ENCODE measurements at regions not wholly inside any gene's neighbourhood (a gene's known extent, or its start where the extent isn't known, plus 50 kb on each side); places are given as distances from the start of the nearest gene placed in this dataset.
"Not testable (repeated sequence)": the region's sequence is repeated elsewhere in the genome, so short reads cannot be mapped to it uniquely, and the experiment has no call there.

GRCh38 chr16:18152832-18153231 is 183.7 kb downstream of the NPIPA8 start:
- DNase-seq (ENCODE audit: low read depth) = not testable (repeated sequence)

GRCh38 chr16:18148132-18148531 is 188.4 kb downstream of the NPIPA8 start:
- not testable (repeated sequence) for DNase-seq (ENCODE audit: low read depth)

GRCh38 chr16:18146601-18147142 is 189.9 kb downstream of the NPIPA8 start:
- DNase-seq (ENCODE audit: low read depth) = not testable (repeated sequence)

GRCh38 chr16:18142066-18142465 is 194.5 kb downstream of the NPIPA8 start:
- DNase-seq (ENCODE audit: low read depth) = not testable (repeated sequence)

GRCh38 chr16:18136288-18136687 is 200.2 kb downstream of the NPIPA8 start:
- DNase-seq (ENCODE audit: low read depth) = not testable (repeated sequence)

GRCh38 chr16:18135024-18135423 is 201.5 kb downstream of the NPIPA8 start:
- DNase-seq (ENCODE audit: low read depth) = not testable (repeated sequence)

GRCh38 chr16:18131587-18131986 is 204.9 kb downstream of the NPIPA8 start:
- not testable (repeated sequence) for DNase-seq (ENCODE audit: low read depth)

- DNase-seq (ENCODE audit: low read depth) = not testable (repeated sequence)
These were observed 205.9 kb downstream of the NPIPA8 start for GRCh38 chr16:18130478-18131120.

GRCh38 chr16:18127033-18127432 is 209.5 kb downstream of the NPIPA8 start:
- DNase-seq (ENCODE audit: low read depth) = not testable (repeated sequence)

GRCh38 chr16:18119092-18119491 is 217.4 kb downstream of the NPIPA8 start:
- not testable (repeated sequence) for DNase-seq (ENCODE audit: low read depth)

- not testable (repeated sequence) for DNase-seq (ENCODE audit: low read depth)
These were observed 217.9 kb downstream of the NPIPA8 start for GRCh38 chr16:18118684-18119083.

- DNase-seq (ENCODE audit: low read depth) = not testable (repeated sequence)
These were observed 218.5 kb downstream of the NPIPA8 start for GRCh38 chr16:18118071-18118470.

- DNase-seq (ENCODE audit: low read depth) = not testable (repeated sequence)
These were observed 232.1 kb downstream of the NPIPA8 start for GRCh38 chr16:18104412-18104811.

- DNase-seq (ENCODE audit: low read depth) = not testable (repeated sequence)
These were observed 235.5 kb downstream of the NPIPA8 start for GRCh38 chr16:18101077-18101476.

- not testable (repeated sequence) for DNase-seq (ENCODE audit: low read depth)
These were observed 243.9 kb downstream of the NPIPA8 start for GRCh38 chr16:18092605-18093004.

GRCh38 chr16:18080658-18081363 is 255.7 kb downstream of the NPIPA8 start:
- not testable (repeated sequence) for DNase-seq (ENCODE audit: low read depth)

- not testable (repeated sequence) for DNase-seq (ENCODE audit: low read depth)
These were observed 258.6 kb downstream of the NPIPA8 start for GRCh38 chr16:18077910-18078309.

- no peak for DNase-seq (ENCODE audit: low read depth)
These were observed 264.4 kb downstream of the NPIPA8 start for GRCh38 chr16:18072161-18072560.

- DNase-seq (ENCODE audit: low read depth) = no peak
These were observed 266.9 kb downstream of the NPIPA8 start for GRCh38 chr16:18069683-18070082.

- DNase-seq (ENCODE audit: low read depth) = no peak
These were observed 268.1 kb downstream of the NPIPA8 start for GRCh38 chr16:18068477-18068876.

GRCh38 chr16:18062713-18063112 is 273.8 kb downstream of the NPIPA8 start:
- no peak for DNase-seq (ENCODE audit: low read depth)

GRCh38 chr16:18060351-18060750 is 276.2 kb downstream of the NPIPA8 start:
- no peak for DNase-seq (ENCODE audit: low read depth)

GRCh38 chr16:18059577-18059976 is 277.0 kb downstream of the NPIPA8 start:
- DNase-seq (ENCODE audit: low read depth) = no peak

All from activated T-cell treated with anti-CD3 and anti-CD28 coated beads for 48 hours (primary cell).